ENCODE measurements at regions not wholly inside any gene's neighbourhood (a gene's known extent, or its start where the extent isn't known, plus 50 kb on each side); places are given as distances from the start of the nearest gene placed in this dataset.

- no peak for TF ChIP-seq CTCF (conservative IDR thresholded peaks at IDR 0.05 in 1 of 2, IDR thresholded peaks at IDR 0.05 in 1 of 2; ENCODE audit: low read depth in 1 of 2, low read length in 2 of 2)
- TF ChIP-seq EZH2 (IDR thresholded peaks at IDR 0.05; ENCODE audit: low read length, missing control alignments): no peak
These were observed 331.5 kb downstream of the CBLN1 start for GRCh38 chr16:48950184-48950583.

Measured in fibroblast of lung (primary cell).